D721Med (cell line): ENCODE measurements at regions not wholly inside any gene's neighbourhood (a gene's known extent, or its start where the extent isn't known, plus 50 kb on each side); places are given as distances from the start of the nearest gene placed in this dataset.
"Not testable (repeated sequence)": the region's sequence is repeated elsewhere in the genome, so short reads cannot be mapped to it uniquely, and the experiment has no call there.

ENCODE experiments used
- DNase-seq: peaks from one replicate; pipeline ENCODE4 v3.0.0; 2011; ENCODE audit warnings: low spot score; ENCODE audit not compliant: insufficient read length
- FAIRE-seq: peaks from 2 replicates; lab custom pipeline; 2011; peaks lifted over from hg19 to GRCh38; lab: Jason Lieb, UNC
- TF ChIP-seq, protein P1 (sequence below): IDR thresholded peaks from 2 replicates; pipeline ENCODE4 v1.5.1; 2012; ENCODE audit warnings: mild to moderate bottlenecking, control low read depth; ENCODE audit not compliant: insufficient read depth; ENCODE audit errors: missing control alignments

DNA sequence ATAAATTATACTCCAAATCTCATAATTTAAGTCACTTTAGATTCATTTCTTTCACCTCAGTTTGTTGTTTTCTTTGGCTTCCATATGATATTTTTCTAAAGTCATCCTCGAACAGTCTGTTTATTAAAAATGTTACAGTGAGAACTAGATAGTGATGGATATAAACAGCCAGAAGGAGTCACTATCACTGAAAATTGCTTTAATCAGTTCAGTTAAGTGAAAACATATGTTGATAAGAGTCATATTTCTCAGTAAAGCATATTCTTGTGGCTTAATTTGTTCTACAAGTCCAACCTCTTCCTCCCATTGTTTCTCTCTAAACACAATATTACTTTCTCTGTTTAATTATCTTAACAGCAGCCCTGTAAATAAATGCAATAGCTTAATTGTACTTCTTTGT is 427.5 kb upstream of the ALCAM start:
- TF ChIP-seq, protein P1, sequence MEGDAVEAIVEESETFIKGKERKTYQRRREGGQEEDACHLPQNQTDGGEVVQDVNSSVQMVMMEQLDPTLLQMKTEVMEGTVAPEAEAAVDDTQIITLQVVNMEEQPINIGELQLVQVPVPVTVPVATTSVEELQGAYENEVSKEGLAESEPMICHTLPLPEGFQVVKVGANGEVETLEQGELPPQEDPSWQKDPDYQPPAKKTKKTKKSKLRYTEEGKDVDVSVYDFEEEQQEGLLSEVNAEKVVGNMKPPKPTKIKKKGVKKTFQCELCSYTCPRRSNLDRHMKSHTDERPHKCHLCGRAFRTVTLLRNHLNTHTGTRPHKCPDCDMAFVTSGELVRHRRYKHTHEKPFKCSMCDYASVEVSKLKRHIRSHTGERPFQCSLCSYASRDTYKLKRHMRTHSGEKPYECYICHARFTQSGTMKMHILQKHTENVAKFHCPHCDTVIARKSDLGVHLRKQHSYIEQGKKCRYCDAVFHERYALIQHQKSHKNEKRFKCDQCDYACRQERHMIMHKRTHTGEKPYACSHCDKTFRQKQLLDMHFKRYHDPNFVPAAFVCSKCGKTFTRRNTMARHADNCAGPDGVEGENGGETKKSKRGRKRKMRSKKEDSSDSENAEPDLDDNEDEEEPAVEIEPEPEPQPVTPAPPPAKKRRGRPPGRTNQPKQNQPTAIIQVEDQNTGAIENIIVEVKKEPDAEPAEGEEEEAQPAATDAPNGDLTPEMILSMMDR = no peak

DNA sequence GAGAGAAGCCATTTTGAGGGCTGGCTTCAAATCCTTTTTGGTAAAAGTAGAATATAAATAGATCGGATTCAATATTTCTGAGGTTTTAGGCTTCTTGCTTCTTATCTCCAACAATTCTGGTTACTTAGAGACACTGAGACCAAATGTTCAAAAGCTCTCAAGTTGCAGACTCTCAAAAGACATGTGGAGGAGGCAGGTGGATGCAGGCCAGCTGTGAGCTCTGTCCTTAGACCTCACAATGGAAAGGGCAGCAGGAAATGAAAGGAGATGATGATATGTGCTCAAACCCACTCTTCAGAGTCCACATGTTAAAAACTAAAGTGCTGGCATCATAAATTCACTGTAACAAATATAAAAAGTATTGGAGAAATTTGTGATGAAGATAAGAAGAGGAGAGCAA is 424.9 kb upstream of the ALCAM start:
- DNase-seq (no peak), FAIRE-seq (no peak)
- TF ChIP-seq, protein P1 = no peak

More for the DNA sequence above, 427.5 kb upstream of the ALCAM start:
- FAIRE-seq = no peak
- no peak for DNase-seq

DNA sequence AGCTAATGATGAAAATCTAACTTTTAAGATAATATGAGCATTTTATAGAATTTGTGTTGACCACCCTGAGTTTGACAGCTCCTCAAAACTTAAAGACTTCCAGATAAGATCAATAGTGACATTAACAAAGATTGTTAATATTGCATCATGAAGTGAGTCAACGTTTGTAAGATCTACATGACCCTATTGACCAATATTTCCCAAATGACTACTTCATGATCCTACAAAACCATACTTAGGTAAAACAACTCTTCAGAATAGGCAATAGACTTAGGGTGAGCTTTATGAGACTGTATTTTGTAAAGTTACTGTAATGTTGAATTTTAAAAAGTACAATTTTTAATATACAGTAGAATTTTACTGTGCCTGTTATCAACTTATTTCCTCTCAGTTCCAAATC is 422.7 kb upstream of the ALCAM start:
- FAIRE-seq = no peak
- TF ChIP-seq, protein P1 = no peak
- no peak for DNase-seq

DNA sequence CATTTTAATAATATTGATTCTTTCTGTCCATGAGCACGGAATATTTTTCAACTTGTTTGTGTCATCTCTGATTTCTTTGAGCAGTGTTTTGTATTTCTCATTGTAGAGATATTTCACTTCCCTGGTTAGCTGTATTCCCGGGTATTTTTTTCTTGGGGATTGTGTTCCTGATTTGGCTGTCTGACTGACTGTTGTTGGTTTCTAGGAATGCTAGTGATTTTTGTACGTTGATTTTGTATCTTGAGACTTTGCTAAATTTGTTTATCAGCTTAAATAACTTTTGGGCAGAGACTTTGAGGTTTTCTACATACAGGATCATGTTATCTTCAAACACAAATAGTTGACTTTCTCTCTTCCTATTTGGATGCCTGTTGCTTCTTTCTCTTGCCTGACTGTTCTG is 418.8 kb upstream of the ALCAM start:
- FAIRE-seq (no peak), DNase-seq (no peak)
- TF ChIP-seq, protein P1 = no peak

DNA sequence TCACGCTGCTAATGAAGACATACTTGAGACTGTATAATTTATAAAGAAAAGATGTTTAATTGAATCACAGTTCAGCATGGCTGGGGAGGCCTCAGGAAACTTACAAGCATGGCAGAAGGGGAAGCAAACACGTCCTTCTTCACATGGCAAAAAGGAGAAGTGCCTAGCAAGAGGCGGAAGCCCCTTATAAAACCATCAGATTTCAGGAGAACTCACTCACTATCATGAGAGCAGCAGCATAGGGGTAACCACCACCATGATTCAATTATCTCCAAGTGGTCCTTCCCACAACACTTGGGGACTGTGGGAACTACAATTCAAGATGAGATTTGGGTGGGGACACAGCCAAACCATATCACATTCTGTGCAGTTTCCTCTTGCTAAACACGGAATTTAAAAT is 416.9 kb upstream of the ALCAM start:
- not testable (repeated sequence) for FAIRE-seq

DNA sequence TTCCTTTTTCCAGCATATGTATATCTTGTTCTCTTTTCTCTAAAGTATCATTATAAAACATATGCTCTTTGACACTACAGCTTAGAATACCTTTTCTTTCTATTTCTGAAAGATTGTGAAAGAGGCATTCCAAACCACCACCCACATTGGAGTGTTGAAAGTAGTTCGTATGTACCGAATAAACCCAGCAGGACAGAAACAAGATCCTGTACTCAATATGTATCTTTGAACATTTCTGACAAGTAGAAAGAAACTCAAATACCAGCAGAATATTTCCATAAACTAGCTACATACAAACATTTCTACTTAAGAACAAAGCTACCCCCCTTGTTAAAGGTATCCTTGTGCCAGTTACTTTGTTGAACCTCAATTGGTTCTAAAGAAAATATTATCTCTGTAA is 415.3 kb upstream of the ALCAM start:
- no peak for DNase-seq
- TF ChIP-seq, protein P1 = no peak
- FAIRE-seq = no peak

More for the DNA sequence above, 416.9 kb upstream of the ALCAM start:
- DNase-seq = not testable (repeated sequence)

DNA sequence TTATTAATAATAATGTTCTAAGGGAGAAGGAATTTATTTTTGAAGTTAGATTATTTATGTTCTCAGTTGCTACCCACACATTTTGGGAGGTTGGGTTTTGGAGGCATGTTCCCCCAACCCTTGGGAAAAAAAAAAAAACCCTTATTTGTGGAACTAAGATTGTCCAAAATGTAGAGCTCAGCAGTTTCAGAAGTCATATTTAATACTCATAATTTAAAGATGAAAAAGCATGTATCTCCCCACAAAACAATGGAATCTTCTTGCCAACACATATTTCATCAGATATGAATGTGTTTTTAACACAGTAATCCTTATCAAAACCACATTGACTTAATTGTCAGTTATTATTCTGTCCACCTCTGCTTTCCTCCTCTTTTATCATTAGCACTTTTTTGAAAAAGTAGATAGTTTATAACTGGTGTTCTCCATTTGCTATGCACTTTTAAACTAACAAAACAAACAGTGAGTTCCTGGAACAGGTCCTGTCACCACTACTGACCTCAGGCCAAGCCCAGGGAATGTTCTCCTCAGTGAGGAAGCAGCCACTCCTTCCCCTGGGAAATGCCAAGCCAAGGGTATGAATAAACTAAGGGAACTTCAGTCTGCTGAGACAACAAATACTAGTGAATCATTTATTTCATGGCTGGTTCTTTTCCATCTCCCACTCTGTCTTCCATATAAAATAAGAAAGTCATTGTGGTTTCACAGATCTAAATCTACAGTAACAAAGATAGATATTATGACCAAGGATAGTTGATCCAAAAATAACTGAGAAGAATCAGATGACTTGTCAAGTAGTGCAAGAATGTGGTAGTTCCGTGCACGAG is 414.4 kb upstream of the ALCAM start:
- FAIRE-seq = no peak
- TF ChIP-seq, protein P1 = no peak
- DNase-seq = no peak
